ENCODE measurements at regions not wholly inside any gene's neighbourhood (a gene's known extent, or its start where the extent isn't known, plus 50 kb on each side); places are given as distances from the start of the nearest gene placed in this dataset.
A peak's percentile ranks its signal among the peaks of the same experiment; 100 is the strongest.

- no peak for DNase-seq (ENCODE audit: low read depth)
- H3K4me3 ChIP-seq (ENCODE audit: low read length), result no peak overlapping the region
- no peak for TF ChIP-seq CTCF (conservative IDR thresholded peaks at IDR 0.05; ENCODE audit: low read length)
Observed at GRCh38 chr4:20302336-20302735, 50.6 kb downstream of the SLIT2 start.

DNA sequence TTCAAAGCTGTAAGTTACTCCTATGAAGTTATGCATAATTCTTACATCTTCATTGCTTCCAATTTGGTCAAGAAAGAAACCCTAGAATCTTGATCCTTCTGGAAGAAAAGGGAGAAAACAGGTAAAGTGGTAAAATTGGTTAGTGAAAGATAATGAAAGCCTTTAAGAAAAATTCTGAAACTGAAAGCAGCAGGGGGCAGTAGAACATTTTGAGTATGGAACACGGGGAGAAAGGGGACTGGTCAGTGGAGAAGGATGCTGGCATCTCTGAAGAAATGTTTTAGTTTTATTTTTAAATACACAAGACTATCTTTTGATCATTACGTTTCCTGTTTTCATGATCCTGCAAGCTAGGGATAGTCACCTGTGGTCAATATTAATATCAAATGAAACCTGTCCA is 54.3 kb downstream of the SLIT2 start:
- TF ChIP-seq CTCF (conservative IDR thresholded peaks at IDR 0.05; ENCODE audit: low read length), result peak; percentile 58
- peak; percentile 53 for DNase-seq (ENCODE audit: low read depth)
- no peak overlapping the region for H3K4me3 ChIP-seq (ENCODE audit: low read length)

DNA sequence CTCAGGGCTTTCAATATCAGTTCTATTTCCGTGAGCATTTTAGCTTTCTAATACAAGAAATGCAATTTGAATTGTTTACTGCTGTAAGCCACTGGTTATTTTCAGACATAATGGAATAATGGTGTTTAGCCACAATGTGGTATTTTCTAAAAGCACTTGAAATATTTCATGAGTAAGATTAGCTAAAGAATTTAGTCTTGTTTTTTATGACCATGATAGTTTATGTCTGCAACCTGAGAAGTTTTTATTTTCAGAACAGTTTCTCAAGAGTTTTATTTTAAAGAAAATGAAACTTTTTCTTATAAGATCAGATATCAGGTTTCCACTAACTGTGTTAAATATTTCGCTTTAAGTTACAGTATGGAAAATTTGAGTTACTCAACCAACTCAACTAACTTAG is 60.2 kb downstream of the SLIT2 start:
- no peak for TF ChIP-seq CTCF (conservative IDR thresholded peaks at IDR 0.05; ENCODE audit: low read length)

GRCh38 chr4:20313237-20314030 is 61.7 kb downstream of the SLIT2 start:
- DNase-seq (ENCODE audit: low read depth), result no peak
- no peak for TF ChIP-seq CTCF (conservative IDR thresholded peaks at IDR 0.05; ENCODE audit: low read length)
- H3K4me3 ChIP-seq (ENCODE audit: low read length), result no peak overlapping the region

More for the DNA sequence above, 60.2 kb downstream of the SLIT2 start:
- DNase-seq (ENCODE audit: low read depth), result peak; percentile 77
- no peak overlapping the region for H3K4me3 ChIP-seq (ENCODE audit: low read length)

DNA sequence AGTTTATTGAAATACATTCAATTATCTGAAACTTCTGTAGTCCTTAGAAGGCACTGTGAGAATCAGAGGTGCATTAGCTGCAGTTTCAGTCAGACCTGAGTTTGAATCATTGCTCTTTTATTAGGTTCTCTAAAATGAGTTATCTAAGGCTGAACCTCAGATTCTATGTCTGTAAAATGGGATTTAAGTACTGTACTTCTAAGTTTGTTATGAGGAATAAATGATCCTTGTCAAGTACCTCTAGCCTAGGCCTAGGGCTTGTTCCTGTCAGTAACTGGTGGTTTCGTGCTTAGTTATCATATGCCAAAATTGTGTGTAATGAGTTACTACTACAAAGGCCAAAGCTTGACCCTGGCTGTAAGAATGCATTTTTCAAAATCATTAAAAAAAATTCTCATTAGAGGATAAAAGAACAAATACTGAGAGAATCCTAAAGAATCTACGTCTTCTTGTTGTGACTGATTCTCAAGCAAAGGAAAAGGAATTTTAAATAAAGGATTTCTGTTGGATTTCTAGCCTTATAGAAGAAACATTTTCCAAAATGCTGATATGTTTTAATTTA is 65.8 kb downstream of the SLIT2 start:
- H3K4me3 ChIP-seq (ENCODE audit: low read length), result no peak overlapping the region; the same call in 1 of the 2 replicates
- no peak for TF ChIP-seq CTCF (conservative IDR thresholded peaks at IDR 0.05; ENCODE audit: low read length)
- no peak for DNase-seq (ENCODE audit: low read depth)

DNA sequence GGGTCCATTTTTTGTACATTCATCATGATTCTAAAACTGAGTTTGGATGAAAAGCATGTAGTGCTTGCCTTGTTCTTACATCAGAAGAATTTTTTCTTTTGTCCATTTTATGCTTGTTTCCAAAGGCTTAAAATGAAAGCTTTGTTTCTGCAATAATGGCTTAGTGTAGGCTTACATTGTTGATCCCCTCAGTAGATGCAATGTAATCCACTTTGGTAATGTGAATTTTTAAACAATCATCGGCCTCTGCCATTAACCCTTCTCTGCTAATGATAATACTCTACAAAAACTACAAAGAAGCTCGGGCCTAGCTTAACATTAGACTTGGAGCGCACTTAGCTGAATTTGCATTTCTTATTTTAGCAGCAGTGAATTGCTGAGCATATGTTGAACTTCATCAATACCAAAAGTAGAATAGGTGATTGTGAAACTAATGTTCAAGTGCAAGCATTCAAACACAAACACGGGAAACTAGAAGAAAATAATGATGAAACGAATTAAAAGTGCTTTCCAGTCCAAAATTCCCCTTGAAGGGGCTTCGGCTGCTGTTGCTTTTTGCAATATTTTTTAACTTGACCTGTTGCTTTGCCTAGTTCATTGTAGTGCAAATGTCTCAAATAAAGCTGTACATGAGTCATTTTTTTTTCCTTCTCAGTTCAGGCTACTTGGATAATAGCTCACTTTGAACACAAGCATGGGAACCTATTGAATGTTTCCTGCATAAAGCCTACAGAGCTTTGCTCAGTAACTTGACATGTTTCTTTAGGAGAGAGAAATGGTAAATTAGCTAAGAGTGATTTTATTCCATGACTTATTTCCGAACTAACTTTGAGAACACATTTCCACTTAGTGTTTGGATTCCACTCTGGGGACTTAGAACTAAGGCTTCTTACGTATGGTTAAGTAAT is 66.5 kb downstream of the SLIT2 start:
- no peak for TF ChIP-seq CTCF (conservative IDR thresholded peaks at IDR 0.05; ENCODE audit: low read length)
- H3K4me3 ChIP-seq (ENCODE audit: low read length), result peak overlapping the region; percentile 24

More for the DNA sequence above, 66.5 kb downstream of the SLIT2 start:
- peak; percentile 52 for DNase-seq (ENCODE audit: low read depth)
